ENCODE measurements at regions not wholly inside any gene's neighbourhood (a gene's known extent, or its start where the extent isn't known, plus 50 kb on each side); places are given as distances from the start of the nearest gene placed in this dataset.

DNA sequence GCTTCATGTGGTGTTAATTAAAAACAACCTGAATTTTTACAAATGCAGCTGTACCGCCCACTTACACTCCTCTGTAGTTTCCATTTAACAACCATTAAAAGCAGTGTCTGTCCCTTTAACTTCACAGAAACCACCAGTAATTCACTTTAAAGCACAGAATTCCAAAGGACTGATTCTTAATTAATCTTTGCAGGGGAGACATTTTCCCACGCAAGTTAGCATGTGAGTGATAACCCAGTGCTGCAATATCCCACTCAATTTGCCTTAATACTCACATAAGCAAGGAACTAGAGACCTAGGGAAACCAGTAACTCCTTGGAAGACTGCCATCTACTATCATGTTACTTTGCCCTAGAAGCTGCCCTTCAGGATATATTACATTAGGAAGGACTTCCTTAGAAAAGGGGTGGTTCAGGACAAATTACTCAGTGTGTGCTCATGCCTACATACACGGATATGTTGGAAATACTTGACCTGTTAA, 102.3 kb downstream of the OSR1 start:
- H3K79me2 ChIP-seq (ENCODE audit: insufficient read depth, low read length): no peaks in the 10 kb centered on the region
- no peak for TF ChIP-seq EZH2phosphoT487 (IDR thresholded peaks at IDR 0.05; ENCODE audit: borderline replicate concordance)
- TF ChIP-seq, protein P1, sequence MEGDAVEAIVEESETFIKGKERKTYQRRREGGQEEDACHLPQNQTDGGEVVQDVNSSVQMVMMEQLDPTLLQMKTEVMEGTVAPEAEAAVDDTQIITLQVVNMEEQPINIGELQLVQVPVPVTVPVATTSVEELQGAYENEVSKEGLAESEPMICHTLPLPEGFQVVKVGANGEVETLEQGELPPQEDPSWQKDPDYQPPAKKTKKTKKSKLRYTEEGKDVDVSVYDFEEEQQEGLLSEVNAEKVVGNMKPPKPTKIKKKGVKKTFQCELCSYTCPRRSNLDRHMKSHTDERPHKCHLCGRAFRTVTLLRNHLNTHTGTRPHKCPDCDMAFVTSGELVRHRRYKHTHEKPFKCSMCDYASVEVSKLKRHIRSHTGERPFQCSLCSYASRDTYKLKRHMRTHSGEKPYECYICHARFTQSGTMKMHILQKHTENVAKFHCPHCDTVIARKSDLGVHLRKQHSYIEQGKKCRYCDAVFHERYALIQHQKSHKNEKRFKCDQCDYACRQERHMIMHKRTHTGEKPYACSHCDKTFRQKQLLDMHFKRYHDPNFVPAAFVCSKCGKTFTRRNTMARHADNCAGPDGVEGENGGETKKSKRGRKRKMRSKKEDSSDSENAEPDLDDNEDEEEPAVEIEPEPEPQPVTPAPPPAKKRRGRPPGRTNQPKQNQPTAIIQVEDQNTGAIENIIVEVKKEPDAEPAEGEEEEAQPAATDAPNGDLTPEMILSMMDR (conservative IDR thresholded peaks at IDR 0.05; ENCODE audit: low read length): no peak
- H3K4me2 ChIP-seq (ENCODE audit: low read depth, low read length, poor library complexity, severe bottlenecking): no peak overlapping the region
- H3K9me2 ChIP-seq (replicated peaks; ENCODE audit: low read depth, low read length): no peaks in the 10 kb centered on the region
- no peaks in the 10 kb centered on the region for H3K36me3 ChIP-seq (ENCODE audit: insufficient read depth, low read length)
- no peaks in the 10 kb centered on the region for H3K4me1 ChIP-seq (ENCODE audit: insufficient read depth, low read length, poor library complexity, severe bottlenecking)
- H3K27me3 ChIP-seq (ENCODE audit: insufficient read depth, low read length, poor library complexity, severe bottlenecking): no peaks in the 10 kb centered on the region
- no peak overlapping the region for H3K4me3 ChIP-seq (ENCODE audit: low read length, poor library complexity, severe bottlenecking)
- no peak overlapping the region for H3K9ac ChIP-seq (ENCODE audit: low read depth, low read length, poor library complexity, severe bottlenecking)
- H2AFZ ChIP-seq (ENCODE audit: low read length): no peak overlapping the region
- H3K9me3 ChIP-seq (ENCODE audit: insufficient read depth, low read depth, low read length): no peaks in the 10 kb centered on the region
- no peaks in the 10 kb centered on the region for H4K20me1 ChIP-seq (ENCODE audit: insufficient read depth, low read length, poor library complexity, severe bottlenecking)
- no peaks in the 10 kb centered on the region for H3F3A ChIP-seq (ENCODE audit: low read depth)

DNA sequence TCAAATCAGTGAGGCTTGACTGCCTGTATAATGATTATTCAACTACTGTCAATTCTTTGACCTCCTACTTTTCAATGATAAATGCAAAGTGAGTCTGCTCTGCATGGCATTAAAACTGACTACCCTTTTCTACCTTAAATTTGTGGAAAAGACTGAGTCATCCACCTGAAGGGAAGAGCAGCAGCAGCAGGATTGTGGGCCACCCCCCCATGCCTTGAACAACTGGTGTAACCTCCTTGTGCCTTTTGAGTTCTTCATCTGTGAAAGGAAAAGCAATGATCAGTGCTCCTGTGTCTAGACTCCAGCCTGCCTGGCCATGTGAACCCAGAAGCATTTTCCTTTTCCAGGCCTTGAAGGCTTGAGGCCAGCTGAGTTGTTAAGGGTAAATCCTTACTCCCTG, 102.9 kb downstream of the OSR1 start:
- no peak overlapping the region for H3K9ac ChIP-seq (ENCODE audit: low read depth, low read length, poor library complexity, severe bottlenecking)
- H2AFZ ChIP-seq (ENCODE audit: low read length): no peak overlapping the region
- no peaks in the 10 kb centered on the region for H3K27me3 ChIP-seq (ENCODE audit: insufficient read depth, low read length, poor library complexity, severe bottlenecking)
- H4K20me1 ChIP-seq (ENCODE audit: insufficient read depth, low read length, poor library complexity, severe bottlenecking): no peaks in the 10 kb centered on the region
- no peaks in the 10 kb centered on the region for H3K36me3 ChIP-seq (ENCODE audit: insufficient read depth, low read length)
- no peak overlapping the region for H3K4me2 ChIP-seq (ENCODE audit: low read depth, low read length, poor library complexity, severe bottlenecking)
- H3K9me2 ChIP-seq (replicated peaks; ENCODE audit: low read depth, low read length): no peaks in the 10 kb centered on the region
- TF ChIP-seq, protein P1 (conservative IDR thresholded peaks at IDR 0.05; ENCODE audit: low read length): no peak
- TF ChIP-seq EZH2phosphoT487 (IDR thresholded peaks at IDR 0.05; ENCODE audit: borderline replicate concordance): no peak
- H3K4me3 ChIP-seq (ENCODE audit: low read length, poor library complexity, severe bottlenecking): no peak overlapping the region
- no peaks in the 10 kb centered on the region for H3K79me2 ChIP-seq (ENCODE audit: insufficient read depth, low read length)
- no peaks in the 10 kb centered on the region for H3F3A ChIP-seq (ENCODE audit: low read depth)
- H3K4me1 ChIP-seq (ENCODE audit: insufficient read depth, low read length, poor library complexity, severe bottlenecking): no peaks in the 10 kb centered on the region
- H3K9me3 ChIP-seq (ENCODE audit: insufficient read depth, low read depth, low read length): no peaks in the 10 kb centered on the region

DNA sequence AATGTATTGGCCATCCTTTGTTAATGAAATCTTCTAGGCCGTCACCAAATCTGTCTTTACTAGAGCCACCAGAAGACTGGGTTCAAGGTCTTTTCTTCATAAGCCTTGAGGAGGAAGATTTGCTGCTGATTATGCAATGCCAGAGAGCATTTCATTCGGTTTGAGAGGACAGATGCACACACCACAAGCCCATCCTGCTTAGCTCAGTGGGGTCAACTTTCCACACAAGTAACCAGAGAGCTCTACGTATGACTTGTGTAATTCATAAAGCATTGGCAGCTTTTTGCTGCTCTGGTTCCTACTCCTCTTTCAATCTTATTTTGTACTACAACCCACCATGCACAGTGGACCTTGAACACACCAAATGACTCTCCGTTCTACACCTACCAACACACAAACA, 106.9 kb downstream of the OSR1 start:
- H3F3A ChIP-seq (ENCODE audit: low read depth): no peaks in the 10 kb centered on the region
- no peaks in the 10 kb centered on the region for H3K9me3 ChIP-seq (ENCODE audit: insufficient read depth, low read depth, low read length)
- no peak overlapping the region for H3K4me2 ChIP-seq (ENCODE audit: low read depth, low read length, poor library complexity, severe bottlenecking)
- no peaks in the 10 kb centered on the region for H3K27me3 ChIP-seq (ENCODE audit: insufficient read depth, low read length, poor library complexity, severe bottlenecking)
- no peaks in the 10 kb centered on the region for H3K4me1 ChIP-seq (ENCODE audit: insufficient read depth, low read length, poor library complexity, severe bottlenecking)
- no peaks in the 10 kb centered on the region for H4K20me1 ChIP-seq (ENCODE audit: insufficient read depth, low read length, poor library complexity, severe bottlenecking)
- H3K9ac ChIP-seq (ENCODE audit: low read depth, low read length, poor library complexity, severe bottlenecking): no peak overlapping the region
- H3K9me2 ChIP-seq (replicated peaks; ENCODE audit: low read depth, low read length): no peaks in the 10 kb centered on the region
- H3K79me2 ChIP-seq (ENCODE audit: insufficient read depth, low read length): no peaks in the 10 kb centered on the region
- H3K36me3 ChIP-seq (ENCODE audit: insufficient read depth, low read length): no peaks in the 10 kb centered on the region
- H3K4me3 ChIP-seq (ENCODE audit: low read length, poor library complexity, severe bottlenecking): no peak overlapping the region
- TF ChIP-seq EZH2phosphoT487 (IDR thresholded peaks at IDR 0.05; ENCODE audit: borderline replicate concordance): no peak
- TF ChIP-seq, protein P1 (conservative IDR thresholded peaks at IDR 0.05; ENCODE audit: low read length): no peak
- no peak overlapping the region for H2AFZ ChIP-seq (ENCODE audit: low read length)

All from Loucy (cell line).